Activated CD8-positive, alpha-beta T cell treated with anti-CD3 and anti-CD28 coated beads for 36 hours (primary cell): ENCODE measurements at regions not wholly inside any gene's neighbourhood (a gene's known extent, or its start where the extent isn't known, plus 50 kb on each side); places are given as distances from the start of the nearest gene placed in this dataset.

Source experiments
- ATAC-seq: fragments of 200-7000 bp; cut with Tn5 transposase; one replicate; pipeline ENCODE4 v1.10.0; 2021; ENCODE audit warnings: mild to moderate bottlenecking, moderate library complexity
- CTCF ChIA-PET: fragments of 350-600 bp; sonication (Branson Sonifier 250); formaldehyde crosslinking; loops from one replicate; lab custom pipeline; 2021; ENCODE audit warnings: antibody characterized with exemption; lab: Charles Lee
- POLR2A ChIA-PET: fragments of 350-600 bp; sonication (Branson Sonifier 250); formaldehyde crosslinking; loops from one replicate; lab custom pipeline; 2021; ENCODE audit warnings: antibody characterized with exemption; lab: Charles Lee
- DNase-seq: peaks from one replicate; pipeline ENCODE4 v3.0.0-alpha.2; 2020
- H3K27ac Mint-ChIP-seq: one replicate; pipeline ENCODE4 v1.8.0; 2021; ENCODE audit warnings: mild to moderate bottlenecking, mixed read lengths
- H3K27me3 Mint-ChIP-seq: one replicate; pipeline ENCODE4 v1.8.0; 2021; ENCODE audit warnings: mixed read lengths
- H3K36me3 Mint-ChIP-seq: one replicate; pipeline ENCODE4 v1.8.0; 2021; ENCODE audit warnings: low read depth, mixed read lengths
- H3K4me1 Mint-ChIP-seq: one replicate; pipeline ENCODE4 v1.8.0; 2021; ENCODE audit warnings: low read depth, mixed read lengths
- H3K4me3 Mint-ChIP-seq: one replicate; pipeline ENCODE4 v1.8.0; 2021; ENCODE audit warnings: mild to moderate bottlenecking, moderate library complexity, mixed read lengths
- H3K9me3 Mint-ChIP-seq: one replicate; pipeline ENCODE4 v1.8.0; 2021; ENCODE audit warnings: mixed read lengths
- CTCF ChIP-seq: fragments of 200-600 bp; IDR thresholded peaks from one replicate; pipeline ENCODE4 v1.8.0; 2022; ENCODE audit warnings: antibody characterized with exemption, mild to moderate bottlenecking
- intact Hi-C: fragments of 100-400 bp; cut with micrococcal nuclease; formaldehyde crosslinking; loops from one replicate; pipeline ENCODE4 v1.10.0; 2022

GRCh38 chr1:191160837-191161236 is 683.2 kb upstream of the BRINP3 start:
- Mint-ChIP-seq H3K9me3 (peaks cover 5% of the 10 kb centered on the region), H3K4me3 (no peak overlapping the region), H3K27ac (no peak overlapping the region), H3K36me3 (no peaks in the 10 kb centered on the region), H3K4me1 (no peaks in the 10 kb centered on the region), H3K27me3 (no peaks in the 10 kb centered on the region)
- DNase-seq (no peak), ATAC-seq (no peak)
- no peak for TF ChIP-seq CTCF
- intact Hi-C loops = no loop called here
- POLR2A ChIA-PET = no interaction called here
- CTCF ChIA-PET = no interaction called here

- no peaks in the 10 kb centered on the region for H3K36me3 Mint-ChIP-seq
- no peak for DNase-seq
- ChIA-PET POLR2A (no interaction called here), CTCF (no interaction called here)
- H3K9me3 Mint-ChIP-seq = peaks cover 7% of the 10 kb centered on the region
- no peak overlapping the region for H3K4me3 Mint-ChIP-seq
- intact Hi-C loops = no loop called here
- no peak for TF ChIP-seq CTCF
- ATAC-seq = no peak
- H3K27me3 Mint-ChIP-seq = no peaks in the 10 kb centered on the region
- no peaks in the 10 kb centered on the region for H3K4me1 Mint-ChIP-seq
- H3K27ac Mint-ChIP-seq = no peak overlapping the region
Measured at GRCh38 chr1:191162762-191163161, 685.1 kb upstream of the BRINP3 start.

- ChIA-PET CTCF (no interaction called here), POLR2A (no interaction called here)
- no peak for TF ChIP-seq CTCF
- Mint-ChIP-seq H3K27ac (no peak overlapping the region), H3K36me3 (no peaks in the 10 kb centered on the region), H3K4me3 (no peak overlapping the region), H3K4me1 (no peaks in the 10 kb centered on the region), H3K9me3 (peaks cover 7% of the 10 kb centered on the region), H3K27me3 (no peaks in the 10 kb centered on the region)
- DNase-seq = no peak
- ATAC-seq = no peak
- intact Hi-C loops = no loop called here
Measured at GRCh38 chr1:191163621-191164020, 686.0 kb upstream of the BRINP3 start.

GRCh38 chr1:191174298-191174697 is 696.6 kb upstream of the BRINP3 start:
- CTCF ChIA-PET = no interaction called here
- H3K27me3 Mint-ChIP-seq = no peaks in the 10 kb centered on the region
- H3K9me3 Mint-ChIP-seq = peaks cover 7% of the 10 kb centered on the region
- no peak overlapping the region for H3K4me3 Mint-ChIP-seq
- POLR2A ChIA-PET = no interaction called here
- DNase-seq (no peak), ATAC-seq (no peak)
- H3K27ac Mint-ChIP-seq = no peak overlapping the region
- H3K36me3 Mint-ChIP-seq = no peaks in the 10 kb centered on the region
- intact Hi-C loops = no loop called here
- H3K4me1 Mint-ChIP-seq = no peaks in the 10 kb centered on the region
- no peak for TF ChIP-seq CTCF

GRCh38 chr1:191176131-191176530 is 698.5 kb upstream of the BRINP3 start:
- H3K4me1 Mint-ChIP-seq = no peaks in the 10 kb centered on the region
- no peaks in the 10 kb centered on the region for H3K27me3 Mint-ChIP-seq
- ChIA-PET CTCF (no interaction called here), POLR2A (no interaction called here)
- H3K27ac Mint-ChIP-seq = no peak overlapping the region
- no peak for TF ChIP-seq CTCF
- no peaks in the 10 kb centered on the region for H3K36me3 Mint-ChIP-seq
- DNase-seq (no peak), ATAC-seq (no peak)
- intact Hi-C loops = no loop called here
- H3K9me3 Mint-ChIP-seq = peaks cover 7% of the 10 kb centered on the region
- H3K4me3 Mint-ChIP-seq = no peak overlapping the region
